Mesenchymal stem cell (in vitro differentiated cells and primary cell): ENCODE measurements at regions not wholly inside any gene's neighbourhood (a gene's known extent, or its start where the extent isn't known, plus 50 kb on each side); places are given as distances from the start of the nearest gene placed in this dataset.

ENCODE experiments used
- DNase-seq: peaks from one replicate; pipeline ENCODE4 v3.0.0-alpha.2; 2013
- H2AFZ ChIP-seq: one replicate; pipeline ENCODE4 v1.6.1; 2013; ENCODE audit warnings: low read depth, mild to moderate bottlenecking, control low read depth, inconsistent platforms, low read length, moderate library complexity
- H2AK5ac ChIP-seq: 2 replicates; pipeline ENCODE4 v1.6.1; 2013; ENCODE audit warnings: low read length, moderate library complexity, mild to moderate bottlenecking, inconsistent platforms; ENCODE audit not compliant: severe bottlenecking
- H2BK120ac ChIP-seq: one replicate; pipeline ENCODE4 v1.6.1; 2013; ENCODE audit warnings: low read depth, mild to moderate bottlenecking, inconsistent platforms, low read length, moderate library complexity
- H2BK12ac ChIP-seq, 2 experiments: one replicate each; pipeline ENCODE4 v1.6.1; 2013; ENCODE audit warnings: inconsistent platforms in 2 of 2, low read length in 2 of 2, mild to moderate bottlenecking in 2 of 2, moderate library complexity in 2 of 2, control low read depth in 1 of 2
- H2BK15ac ChIP-seq: one replicate; pipeline ENCODE4 v1.6.1; 2013; ENCODE audit warnings: mild to moderate bottlenecking, low read depth, inconsistent platforms; ENCODE audit not compliant: poor library complexity, severe bottlenecking
- H2BK5ac ChIP-seq: 2 replicates; pipeline ENCODE4 v1.6.1; 2013; ENCODE audit warnings: low read depth, mild to moderate bottlenecking, low read length, control low read depth, inconsistent platforms; ENCODE audit not compliant: poor library complexity, severe bottlenecking
- H3K14ac ChIP-seq, 2 experiments: one replicate each; pipeline ENCODE4 v1.6.1; 2013; ENCODE audit warnings: inconsistent platforms in 2 of 2, low read length in 2 of 2, control low read depth in 1 of 2, mild to moderate bottlenecking in 1 of 2, moderate library complexity in 1 of 2
- H3K18ac ChIP-seq, 2 experiments: one replicate each; pipeline ENCODE4 v1.6.1; 2013; ENCODE audit warnings: inconsistent platforms in 2 of 2, low read length in 2 of 2, control low read depth in 1 of 2, low read depth in 1 of 2, mild to moderate bottlenecking in 1 of 2
- H3K23ac ChIP-seq, 2 experiments: one replicate each; pipeline ENCODE4 v1.6.1; 2013; ENCODE audit warnings: inconsistent platforms in 2 of 2, low read length in 2 of 2, mild to moderate bottlenecking in 2 of 2, moderate library complexity in 2 of 2, control low read depth in 1 of 2
- H3K27ac ChIP-seq: 2 replicates; pipeline ENCODE4 v1.5.1; 2013; ENCODE audit warnings: mild to moderate bottlenecking, moderate library complexity, low read length, control low read depth, inconsistent platforms; ENCODE audit not compliant: poor library complexity, severe bottlenecking
- H3K27me3 ChIP-seq, 2 experiments: 2 replicates each; pipeline versions ENCODE4 v1.6.1 to v1.7.0; 2013; ENCODE audit warnings: low read length in 2 of 2, mild to moderate bottlenecking in 2 of 2, moderate library complexity in 2 of 2, control low read depth in 1 of 2, inconsistent platforms in 1 of 2; ENCODE audit not compliant: control insufficient read depth in 1 of 2, insufficient read depth in 1 of 2
- H3K36me3 ChIP-seq, 2 experiments: 2 replicates each; pipeline versions ENCODE4 v1.6.1 to v1.7.0; 2013; ENCODE audit warnings: low read length in 2 of 2, control low read depth in 1 of 2, inconsistent platforms in 1 of 2, low read depth in 1 of 2, mild to moderate bottlenecking in 1 of 2; ENCODE audit not compliant: insufficient read depth in 2 of 2, control insufficient read depth in 1 of 2
- H3K4ac ChIP-seq, 2 experiments: one replicate each; pipeline ENCODE4 v1.6.1; 2013; ENCODE audit warnings: inconsistent platforms in 2 of 2, low read length in 2 of 2, mild to moderate bottlenecking in 2 of 2, moderate library complexity in 2 of 2, control low read depth in 1 of 2, low read depth in 1 of 2
- H3K4me1 ChIP-seq: 2 replicates; pipeline ENCODE4 v1.6.1; 2013; ENCODE audit warnings: low read depth, low read length, control low read depth; ENCODE audit not compliant: control insufficient read depth, insufficient read depth
- H3K4me2 ChIP-seq: 2 replicates; pipeline ENCODE4 v1.6.1; 2013; ENCODE audit warnings: low read length, mild to moderate bottlenecking, inconsistent platforms; ENCODE audit not compliant: poor library complexity, severe bottlenecking
- H3K4me3 ChIP-seq, 2 experiments: 2 replicates each; pipeline versions ENCODE4 v1.5.1 to v1.7.0; 2013; ENCODE audit warnings: low read length in 2 of 2, mild to moderate bottlenecking in 2 of 2, control low read depth in 1 of 2, low read depth in 1 of 2; ENCODE audit not compliant: insufficient read depth in 1 of 2
- H3K79me1 ChIP-seq: replicated peaks from 2 replicates; pipeline ENCODE4 v1.6.1; 2013; ENCODE audit warnings: mild to moderate bottlenecking, control low read depth, low read length, inconsistent platforms; ENCODE audit not compliant: poor library complexity, severe bottlenecking
- H3K9ac ChIP-seq: 2 replicates; pipeline ENCODE4 v1.7.0; 2013; ENCODE audit warnings: mild to moderate bottlenecking, low read length, moderate library complexity
- H3K9me3 ChIP-seq: 2 replicates; pipeline ENCODE4 v1.7.0; 2013; ENCODE audit warnings: mild to moderate bottlenecking, low read length; ENCODE audit not compliant: control insufficient read depth
- H4K8ac ChIP-seq: one replicate; pipeline ENCODE4 v1.6.1; 2013; ENCODE audit warnings: inconsistent platforms, mild to moderate bottlenecking, low read length, moderate library complexity
- H4K91ac ChIP-seq: one replicate; pipeline ENCODE4 v1.6.1; 2013; ENCODE audit warnings: mild to moderate bottlenecking, low read length, inconsistent platforms
- WGBS: methylation state at CpG from one replicate; pipeline ENCODE4 v1.1.7; 2013; ENCODE audit warnings: mixed read lengths; 5-methylcytosine and 5-hydroxymethylcytosine counted together

DNA sequence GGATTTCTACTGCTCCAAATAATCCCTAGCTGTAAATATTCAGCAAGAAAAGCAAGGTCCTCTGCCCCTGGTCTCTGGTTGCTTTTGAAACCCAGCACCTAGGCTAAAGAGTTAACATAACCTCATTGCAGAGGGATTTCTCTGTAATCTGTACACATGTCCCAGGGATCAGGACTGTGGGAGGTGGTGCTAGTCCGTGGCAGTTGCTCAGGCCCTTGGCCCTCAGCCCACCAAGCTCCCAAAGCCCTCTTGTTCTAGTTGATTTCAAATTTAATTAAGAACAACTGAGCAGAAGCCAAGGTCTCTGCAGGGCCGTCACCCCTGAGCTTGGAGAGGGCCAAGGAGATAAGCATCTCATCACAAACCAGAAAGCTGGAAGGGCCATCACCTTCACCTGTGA, 181.1 kb downstream of the SOX9 start:
- no peak overlapping the region for H3K4me3 ChIP-seq
- no peak overlapping the region for H3K4me2 ChIP-seq
- H2BK12ac ChIP-seq = no peak overlapping the region
- peaks cover 3% of the 10 kb centered on the region for H3K9me3 ChIP-seq
- no peak overlapping the region for H4K8ac ChIP-seq
- H4K91ac ChIP-seq = no peak overlapping the region
- H3K36me3 ChIP-seq = peaks cover 0 to 3% of the 10 kb centered on the region in 2 experiments
- H2BK15ac ChIP-seq = no peak overlapping the region
- no peak overlapping the region for H3K9ac ChIP-seq
- no peak overlapping the region for H2AK5ac ChIP-seq
- H2AFZ ChIP-seq = no peak overlapping the region
- no peaks in the 10 kb centered on the region for H3K79me1 ChIP-seq
- no peak overlapping the region for H3K23ac ChIP-seq
- H2BK5ac ChIP-seq = no peak overlapping the region
- H3K27ac ChIP-seq = no peak overlapping the region
- no peak overlapping the region for H3K4ac ChIP-seq
- 83% methylated on average over 2 of the region's 2 CpGs for WGBS
- peaks cover 0 to 7% of the 10 kb centered on the region in 2 experiments for H3K27me3 ChIP-seq
- no peak overlapping the region for H2BK120ac ChIP-seq
- H3K4me1 ChIP-seq = peaks cover 11% of the 10 kb centered on the region
- DNase-seq = no peak
- H3K18ac ChIP-seq = no peak overlapping the region
- H3K14ac ChIP-seq = no peak overlapping the region

DNA sequence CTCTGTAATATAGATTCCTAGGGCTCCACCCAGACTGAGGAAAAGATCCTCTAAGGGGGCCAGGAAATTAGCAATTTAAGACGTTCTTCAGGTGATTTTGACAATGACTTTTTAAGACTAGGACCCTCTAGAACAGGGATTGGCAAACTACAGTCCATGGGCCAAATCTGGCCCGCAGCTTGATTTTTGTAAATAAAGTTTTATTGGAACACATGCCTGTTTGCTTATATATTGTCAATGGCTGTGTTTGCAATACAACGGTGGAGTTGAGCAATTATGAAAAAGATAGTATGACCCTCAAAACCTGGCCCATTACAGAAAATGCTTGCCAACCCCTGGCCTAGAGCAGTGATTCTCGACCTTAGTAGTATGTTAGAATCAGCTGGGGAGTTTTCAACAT, 181.9 kb downstream of the SOX9 start:
- Histone ChIP-seq H3K79me1 (no peaks in the 10 kb centered on the region), H3K18ac (no peak overlapping the region), H3K23ac (no peak overlapping the region), H2BK5ac (no peak overlapping the region), H3K4me1 (peaks cover 7% of the 10 kb centered on the region), H3K4me3 (no peak overlapping the region), H3K14ac (no peak overlapping the region), H3K4me2 (no peak overlapping the region), H3K36me3 (peaks cover 0 to 2% of the 10 kb centered on the region in 2 experiments), H4K8ac (no peak overlapping the region), H3K9me3 (peaks cover 3% of the 10 kb centered on the region), H3K27me3 (peaks cover 0 to 8% of the 10 kb centered on the region in 2 experiments), H3K27ac (no peak overlapping the region), H3K4ac (no peak overlapping the region), H4K91ac (no peak overlapping the region), H2AFZ (no peak overlapping the region), H2BK15ac (no peak overlapping the region), H3K9ac (no peak overlapping the region), H2BK120ac (no peak overlapping the region), H2AK5ac (no peak overlapping the region), H2BK12ac (no peak overlapping the region)
- WGBS = 85% methylated on average over 4 of the region's 4 CpGs
- no peak for DNase-seq

DNA sequence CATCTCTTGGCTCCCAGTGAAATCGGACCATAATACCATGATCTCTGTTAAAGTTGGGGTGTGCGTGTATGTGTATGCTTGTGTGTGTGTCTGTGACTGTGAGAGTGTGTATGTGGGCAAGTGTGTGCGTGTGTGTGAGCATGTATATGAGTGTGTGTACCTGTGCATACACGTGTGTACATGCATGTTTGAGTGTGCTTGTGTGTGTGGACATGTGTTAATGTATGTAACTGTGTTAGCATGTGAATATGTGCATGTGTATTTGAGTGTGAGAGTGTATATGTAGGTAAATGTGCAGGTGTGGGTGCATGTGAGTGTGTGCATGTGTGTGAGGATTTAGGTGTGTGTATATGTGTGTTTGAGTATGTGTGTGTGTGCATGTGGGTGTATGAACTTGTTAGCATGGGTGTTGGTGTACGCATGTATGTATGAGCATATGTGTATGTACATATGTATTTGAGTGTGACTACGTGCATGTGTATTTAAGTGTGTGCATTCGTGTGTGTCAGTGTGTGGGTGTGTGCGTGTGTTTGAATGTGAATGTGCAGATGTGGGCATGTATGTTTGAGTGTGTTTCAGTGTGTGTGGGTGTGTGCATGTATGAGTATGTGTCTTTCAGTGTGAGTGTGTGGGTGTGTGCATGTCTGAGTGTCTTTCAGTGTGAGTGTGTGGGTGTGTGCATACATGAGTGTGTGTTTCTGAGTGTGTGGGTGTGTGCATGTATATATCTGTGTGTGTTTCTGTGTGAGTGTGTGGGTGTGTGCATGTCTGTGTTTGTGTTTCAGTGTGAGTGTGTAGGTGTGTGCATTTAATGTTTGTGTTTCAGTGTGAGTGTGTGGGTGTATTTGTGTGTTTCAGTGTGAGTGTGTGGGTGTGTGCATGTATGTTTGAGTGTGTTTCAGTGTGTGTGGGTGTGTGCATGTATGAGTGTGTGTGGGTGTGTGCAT, 183.2 kb downstream of the SOX9 start:
- no peak overlapping the region for H2BK15ac ChIP-seq
- 88% methylated on average over 8 of the region's 8 CpGs for WGBS
- no peak overlapping the region for H3K9ac ChIP-seq
- no peak overlapping the region for H2BK5ac ChIP-seq
- no peak overlapping the region for H3K4me3 ChIP-seq
- no peak overlapping the region for H3K23ac ChIP-seq
- H2BK12ac ChIP-seq = no peak overlapping the region
- no peak for DNase-seq
- no peak overlapping the region for H4K91ac ChIP-seq
- H3K14ac ChIP-seq = peak overlapping the region in 1 of 2 experiments; percentile 5
- H3K4ac ChIP-seq = no peak overlapping the region
- H3K27me3 ChIP-seq = peaks cover 0 to 13% of the 10 kb centered on the region in 2 experiments
- no peak overlapping the region for H2AFZ ChIP-seq
- H3K36me3 ChIP-seq = no peaks in the 10 kb centered on the region
- peaks cover 3% of the 10 kb centered on the region for H3K9me3 ChIP-seq
- H3K18ac ChIP-seq = peak overlapping the region in 1 of 2 experiments; percentile 38
- H2AK5ac ChIP-seq = no peak overlapping the region
- H3K79me1 ChIP-seq = no peaks in the 10 kb centered on the region
- H3K27ac ChIP-seq = no peak overlapping the region
- H2BK120ac ChIP-seq = no peak overlapping the region
- H3K4me2 ChIP-seq = no peak overlapping the region
- no peak overlapping the region for H4K8ac ChIP-seq
- H3K4me1 ChIP-seq = peaks cover 5% of the 10 kb centered on the region

DNA sequence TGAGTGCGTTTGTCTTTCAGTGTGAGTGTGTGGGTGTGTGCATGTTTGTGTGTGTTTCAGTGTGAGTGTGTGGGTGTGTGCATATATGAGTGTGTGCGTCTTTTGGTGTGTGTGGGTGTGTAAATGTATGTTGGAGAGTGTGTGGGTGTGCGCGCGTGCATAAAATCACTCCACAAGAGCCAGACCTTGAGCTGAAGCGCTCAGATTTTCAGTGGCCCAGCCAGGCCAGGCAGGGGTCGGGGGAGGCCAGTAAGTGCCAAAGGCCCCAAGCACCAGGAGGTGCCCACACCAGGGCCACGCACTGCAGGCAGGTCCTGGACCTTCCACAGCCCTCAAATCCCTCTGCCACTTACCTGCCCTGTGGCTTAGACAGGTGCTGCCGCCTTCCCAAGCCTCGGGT, 184.0 kb downstream of the SOX9 start:
- no peaks in the 10 kb centered on the region for H3K36me3 ChIP-seq
- 97% methylated on average over 7 of the region's 10 CpGs for WGBS
- H2BK12ac ChIP-seq = no peak overlapping the region
- no peak overlapping the region for H3K9ac ChIP-seq
- H3K27me3 ChIP-seq = peaks cover 0 to 14% of the 10 kb centered on the region in 2 experiments
- no peak overlapping the region for H2AK5ac ChIP-seq
- H3K4ac ChIP-seq = no peak overlapping the region
- peaks cover 5% of the 10 kb centered on the region for H3K4me1 ChIP-seq
- no peak overlapping the region for H3K4me3 ChIP-seq
- no peaks in the 10 kb centered on the region for H3K79me1 ChIP-seq
- H3K14ac ChIP-seq = peak overlapping the region in 1 of 2 experiments; percentile 74
- H4K91ac ChIP-seq = peak overlapping the region; percentile 36
- peaks cover 3% of the 10 kb centered on the region for H3K9me3 ChIP-seq
- H4K8ac ChIP-seq = no peak overlapping the region
- H3K4me2 ChIP-seq = no peak overlapping the region
- H2BK5ac ChIP-seq = no peak overlapping the region
- H2BK120ac ChIP-seq = no peak overlapping the region
- H2BK15ac ChIP-seq = no peak overlapping the region
- H3K23ac ChIP-seq = no peak overlapping the region
- H2AFZ ChIP-seq = no peak overlapping the region
- H3K27ac ChIP-seq = no peak overlapping the region
- no peak for DNase-seq
- H3K18ac ChIP-seq = no peak overlapping the region
